ENCODE measurements at regions not wholly inside any gene's neighbourhood (a gene's known extent, or its start where the extent isn't known, plus 50 kb on each side); places are given as distances from the start of the nearest gene placed in this dataset.

DNA sequence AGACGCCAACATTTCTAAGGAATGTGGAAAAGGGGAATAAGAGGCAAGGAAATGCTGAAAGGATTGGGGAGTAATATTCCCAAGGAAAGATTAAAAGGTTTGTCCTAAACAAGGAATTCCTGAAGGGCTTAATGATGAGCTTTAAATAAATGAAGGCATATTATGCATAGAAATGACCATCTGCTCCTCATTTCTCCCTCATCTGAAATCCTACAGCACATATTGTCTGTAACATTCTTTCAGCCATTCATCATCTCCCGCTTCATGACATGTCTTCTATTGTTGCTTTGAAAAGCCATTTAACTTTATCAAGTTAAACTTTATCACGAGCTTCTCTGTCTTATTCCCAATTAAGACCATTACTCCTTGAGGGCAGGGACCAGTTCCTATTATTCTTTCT, 608.7 kb upstream of the PLXNA2 start:
- TF ChIP-seq, protein P1, sequence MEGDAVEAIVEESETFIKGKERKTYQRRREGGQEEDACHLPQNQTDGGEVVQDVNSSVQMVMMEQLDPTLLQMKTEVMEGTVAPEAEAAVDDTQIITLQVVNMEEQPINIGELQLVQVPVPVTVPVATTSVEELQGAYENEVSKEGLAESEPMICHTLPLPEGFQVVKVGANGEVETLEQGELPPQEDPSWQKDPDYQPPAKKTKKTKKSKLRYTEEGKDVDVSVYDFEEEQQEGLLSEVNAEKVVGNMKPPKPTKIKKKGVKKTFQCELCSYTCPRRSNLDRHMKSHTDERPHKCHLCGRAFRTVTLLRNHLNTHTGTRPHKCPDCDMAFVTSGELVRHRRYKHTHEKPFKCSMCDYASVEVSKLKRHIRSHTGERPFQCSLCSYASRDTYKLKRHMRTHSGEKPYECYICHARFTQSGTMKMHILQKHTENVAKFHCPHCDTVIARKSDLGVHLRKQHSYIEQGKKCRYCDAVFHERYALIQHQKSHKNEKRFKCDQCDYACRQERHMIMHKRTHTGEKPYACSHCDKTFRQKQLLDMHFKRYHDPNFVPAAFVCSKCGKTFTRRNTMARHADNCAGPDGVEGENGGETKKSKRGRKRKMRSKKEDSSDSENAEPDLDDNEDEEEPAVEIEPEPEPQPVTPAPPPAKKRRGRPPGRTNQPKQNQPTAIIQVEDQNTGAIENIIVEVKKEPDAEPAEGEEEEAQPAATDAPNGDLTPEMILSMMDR (conservative IDR thresholded peaks at IDR 0.05), result no peak
- H3K4me3 Mint-ChIP-seq, result no peak overlapping the region
- no peaks in the 10 kb centered on the region for H3K27me3 Mint-ChIP-seq (ENCODE audit: insufficient read depth)
- H3K36me3 Mint-ChIP-seq (ENCODE audit: low read depth), result no peaks in the 10 kb centered on the region
- Histone ChIP-seq H3K4me1 (ENCODE audit: control insufficient read depth, insufficient read depth, low read length) (no peaks in the 10 kb centered on the region), H3K36me3 (ENCODE audit: control insufficient read depth, insufficient read depth, low read length) (no peaks in the 10 kb centered on the region), H3K4me3 (ENCODE audit: low read length) (no peak overlapping the region), H3K9ac (ENCODE audit: extremely low read depth, low read length, poor library complexity, severe bottlenecking) (no peak overlapping the region), H3K27ac (ENCODE audit: low read depth, low read length) (no peak overlapping the region), H3K27me3 (ENCODE audit: control insufficient read depth, insufficient read depth, low read length, poor library complexity, severe bottlenecking) (no peaks in the 10 kb centered on the region), H3K9me3 (ENCODE audit: control insufficient read depth, low read length) (no peaks in the 10 kb centered on the region)
- H3K4me1 Mint-ChIP-seq, result peaks cover 2% of the 10 kb centered on the region
- no peaks in the 10 kb centered on the region for H3K9me3 Mint-ChIP-seq
- WGBS, 2 experiments (ENCODE audit: insufficient coverage in 1 of 2, insufficient read length in 1 of 2), result 78 to 88% methylated on average over 2 to 3 of the region's 3 CpGs
- H3K27ac Mint-ChIP-seq, result no peak overlapping the region
- no peak for DNase-seq

DNA sequence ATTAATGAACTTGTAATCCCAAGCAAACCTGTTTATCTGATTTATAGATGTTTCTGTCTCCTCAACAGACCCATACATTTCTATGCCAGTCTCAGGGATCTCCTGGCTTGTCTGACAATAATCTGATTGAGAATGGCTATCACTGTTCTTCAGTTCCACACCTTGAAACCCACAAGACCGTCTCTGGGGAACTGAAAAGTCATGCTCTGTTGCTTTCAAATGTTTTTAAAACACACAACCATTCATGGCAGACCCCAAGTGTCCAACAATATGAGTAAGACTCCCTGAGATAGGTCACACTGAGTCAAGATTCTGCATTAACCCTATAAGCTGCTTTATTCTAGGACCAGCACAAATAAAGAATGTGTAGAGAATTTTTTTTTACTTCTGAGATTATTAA, 611.2 kb upstream of the PLXNA2 start:
- no peaks in the 10 kb centered on the region for H3K9me3 ChIP-seq (ENCODE audit: control insufficient read depth, low read length)
- H3K36me3 ChIP-seq (ENCODE audit: control insufficient read depth, insufficient read depth, low read length), result no peaks in the 10 kb centered on the region
- TF ChIP-seq, protein P1 (conservative IDR thresholded peaks at IDR 0.05), result no peak
- no peak overlapping the region for H3K4me3 ChIP-seq (ENCODE audit: low read length)
- H3K4me3 Mint-ChIP-seq, result no peak overlapping the region
- H3K27me3 Mint-ChIP-seq (ENCODE audit: insufficient read depth), result no peaks in the 10 kb centered on the region
- H3K27ac ChIP-seq (ENCODE audit: low read depth, low read length), result no peak overlapping the region
- H3K9me3 Mint-ChIP-seq, result no peaks in the 10 kb centered on the region
- H3K4me1 Mint-ChIP-seq, result peaks cover 2% of the 10 kb centered on the region
- H3K36me3 Mint-ChIP-seq (ENCODE audit: low read depth), result no peaks in the 10 kb centered on the region
- H3K27ac Mint-ChIP-seq, result no peak overlapping the region
- no peak overlapping the region for H3K9ac ChIP-seq (ENCODE audit: extremely low read depth, low read length, poor library complexity, severe bottlenecking)
- no peaks in the 10 kb centered on the region for H3K4me1 ChIP-seq (ENCODE audit: control insufficient read depth, insufficient read depth, low read length)
- WGBS, 2 experiments (ENCODE audit: insufficient coverage in 1 of 2, insufficient read length in 1 of 2), result 97% methylated on average over 1 of the region's 1 CpG; no CpG with 5 or more reads in 1 of the 2 experiments
- H3K27me3 ChIP-seq (ENCODE audit: control insufficient read depth, insufficient read depth, low read length, poor library complexity, severe bottlenecking), result no peaks in the 10 kb centered on the region
- DNase-seq, result no peak

DNA sequence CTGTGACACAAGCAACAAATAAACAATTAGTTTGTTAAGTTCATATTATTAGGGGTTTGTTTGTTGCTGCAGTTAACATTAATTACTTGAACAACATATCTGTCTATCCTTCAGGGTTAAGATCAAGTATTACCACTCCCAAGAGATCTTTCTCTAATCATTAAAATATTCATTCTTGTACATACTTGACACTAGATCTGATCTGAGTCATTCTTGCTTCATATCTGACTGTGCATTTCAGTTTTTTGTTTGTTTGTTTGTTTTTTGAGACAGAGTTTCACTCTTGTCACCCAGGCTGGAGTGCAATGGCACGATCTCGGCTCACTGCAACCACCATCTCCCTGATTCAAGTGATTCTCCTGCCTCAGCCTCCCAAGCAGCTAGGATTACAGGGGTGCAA, 613.3 kb upstream of the PLXNA2 start:
- TF ChIP-seq, protein P1 (conservative IDR thresholded peaks at IDR 0.05), result no peak
- peaks cover 13% of the 10 kb centered on the region for H3K9me3 Mint-ChIP-seq
- DNase-seq, result no peak
- 98% methylated on average over 2 of the region's 2 CpGs; no CpG with 5 or more reads in 1 of the 2 experiments for WGBS, 2 experiments (ENCODE audit: insufficient coverage in 1 of 2, insufficient read length in 1 of 2)
- Histone ChIP-seq H3K4me3 (ENCODE audit: low read length) (no peak overlapping the region), H3K36me3 (ENCODE audit: control insufficient read depth, insufficient read depth, low read length) (no peaks in the 10 kb centered on the region), H3K27ac (ENCODE audit: low read depth, low read length) (no peak overlapping the region), H3K27me3 (ENCODE audit: control insufficient read depth, insufficient read depth, low read length, poor library complexity, severe bottlenecking) (no peaks in the 10 kb centered on the region), H3K9me3 (ENCODE audit: control insufficient read depth, low read length) (no peaks in the 10 kb centered on the region), H3K4me1 (ENCODE audit: control insufficient read depth, insufficient read depth, low read length) (no peaks in the 10 kb centered on the region), H3K9ac (ENCODE audit: extremely low read depth, low read length, poor library complexity, severe bottlenecking) (no peak overlapping the region)
- H3K27ac Mint-ChIP-seq, result no peak overlapping the region
- H3K4me3 Mint-ChIP-seq, result no peak overlapping the region
- H3K27me3 Mint-ChIP-seq (ENCODE audit: insufficient read depth), result no peaks in the 10 kb centered on the region
- H3K4me1 Mint-ChIP-seq, result peaks cover 2% of the 10 kb centered on the region
- peaks cover 5% of the 10 kb centered on the region for H3K36me3 Mint-ChIP-seq (ENCODE audit: low read depth)

Data from endodermal cell (in vitro differentiated cells).